ENCODE measurements at regions not wholly inside any gene's neighbourhood (a gene's known extent, or its start where the extent isn't known, plus 50 kb on each side); places are given as distances from the start of the nearest gene placed in this dataset.

DNA sequence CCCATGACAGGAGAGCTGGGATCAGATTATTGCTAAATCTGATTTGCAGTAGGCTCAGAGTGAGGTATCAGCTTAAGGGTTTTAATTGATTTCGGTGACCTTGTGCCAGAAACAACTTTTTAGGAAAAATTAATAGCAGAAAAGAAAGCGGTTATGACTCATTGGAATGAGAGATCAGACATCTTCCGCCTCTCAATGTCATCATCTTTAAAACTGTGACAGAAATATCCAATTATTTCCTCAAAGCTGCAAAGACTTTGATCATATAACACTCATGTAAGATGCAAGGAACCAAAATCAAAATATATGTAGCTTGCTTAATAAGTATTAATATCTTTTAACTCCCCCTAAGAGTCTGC lies 190.1 kb upstream of the FOXF1 start:
- Histone ChIP-seq H3K27ac (no peak overlapping the region), H3K4me1 (ENCODE audit: control insufficient read depth in 1 of 2, insufficient read depth in 1 of 2, low read depth in 1 of 2, low read length in 1 of 2) (no peaks in the 10 kb centered on the region), H3K36me3 (no peaks in the 10 kb centered on the region), H3K9me3 (no peaks in the 10 kb centered on the region), H3K4me3 (ENCODE audit: low read depth in 1 of 2, low read length in 1 of 2) (no peak overlapping the region), H3K27me3 (peaks cover 42% of the 10 kb centered on the region)
- TF ChIP-seq, protein P1, sequence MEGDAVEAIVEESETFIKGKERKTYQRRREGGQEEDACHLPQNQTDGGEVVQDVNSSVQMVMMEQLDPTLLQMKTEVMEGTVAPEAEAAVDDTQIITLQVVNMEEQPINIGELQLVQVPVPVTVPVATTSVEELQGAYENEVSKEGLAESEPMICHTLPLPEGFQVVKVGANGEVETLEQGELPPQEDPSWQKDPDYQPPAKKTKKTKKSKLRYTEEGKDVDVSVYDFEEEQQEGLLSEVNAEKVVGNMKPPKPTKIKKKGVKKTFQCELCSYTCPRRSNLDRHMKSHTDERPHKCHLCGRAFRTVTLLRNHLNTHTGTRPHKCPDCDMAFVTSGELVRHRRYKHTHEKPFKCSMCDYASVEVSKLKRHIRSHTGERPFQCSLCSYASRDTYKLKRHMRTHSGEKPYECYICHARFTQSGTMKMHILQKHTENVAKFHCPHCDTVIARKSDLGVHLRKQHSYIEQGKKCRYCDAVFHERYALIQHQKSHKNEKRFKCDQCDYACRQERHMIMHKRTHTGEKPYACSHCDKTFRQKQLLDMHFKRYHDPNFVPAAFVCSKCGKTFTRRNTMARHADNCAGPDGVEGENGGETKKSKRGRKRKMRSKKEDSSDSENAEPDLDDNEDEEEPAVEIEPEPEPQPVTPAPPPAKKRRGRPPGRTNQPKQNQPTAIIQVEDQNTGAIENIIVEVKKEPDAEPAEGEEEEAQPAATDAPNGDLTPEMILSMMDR (IDR thresholded peaks at IDR 0.05) = no peak

DNA sequence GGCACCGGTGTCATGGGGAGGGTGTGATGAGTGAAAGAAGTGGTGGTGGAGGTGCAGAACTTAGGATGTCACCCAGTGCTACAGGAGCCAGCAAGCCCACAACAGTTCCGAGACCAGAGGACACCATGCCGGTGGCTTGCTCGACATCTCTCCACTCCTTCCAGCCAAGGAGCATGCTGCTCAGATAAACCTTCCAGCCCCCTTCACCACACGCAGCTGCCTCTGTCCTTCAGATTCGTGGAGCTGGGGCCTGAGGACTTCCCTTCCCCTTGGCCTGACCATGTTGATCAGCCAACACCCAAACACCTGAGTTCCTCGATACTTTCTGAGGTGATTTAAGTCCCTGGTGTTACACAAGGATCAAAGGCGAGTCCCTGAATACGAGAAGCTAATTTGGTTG lies 188.8 kb upstream of the FOXF1 start:
- Histone ChIP-seq H3K27ac (no peak overlapping the region), H3K36me3 (no peaks in the 10 kb centered on the region), H3K4me1 (ENCODE audit: control insufficient read depth in 1 of 2, insufficient read depth in 1 of 2, low read depth in 1 of 2, low read length in 1 of 2) (no peaks in the 10 kb centered on the region), H3K4me3 (ENCODE audit: low read depth in 1 of 2, low read length in 1 of 2) (no peak overlapping the region), H3K9me3 (no peaks in the 10 kb centered on the region), H3K27me3 (peaks cover 42% of the 10 kb centered on the region)
- TF ChIP-seq, protein P1 (IDR thresholded peaks at IDR 0.05) = no peak

DNA sequence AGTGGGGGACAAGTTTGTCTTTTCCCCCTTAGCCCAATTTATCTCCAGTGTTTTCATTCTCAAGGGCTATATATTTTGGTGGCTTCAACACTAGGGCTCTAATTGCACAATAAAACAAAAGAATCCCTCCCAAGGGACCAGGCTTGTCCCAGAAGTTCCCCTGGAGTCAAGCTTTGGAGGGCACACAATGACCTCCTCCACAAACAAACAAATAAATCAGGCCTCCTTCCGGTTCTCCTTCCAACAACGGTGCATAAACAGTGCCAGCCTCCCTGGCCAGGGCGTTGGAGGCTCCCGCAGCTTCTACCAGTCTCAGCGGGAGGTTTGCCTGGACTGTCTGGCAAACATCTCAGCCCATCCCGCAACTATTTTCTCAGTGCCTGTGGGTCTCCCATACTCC lies 188.0 kb upstream of the FOXF1 start:
- no peaks in the 10 kb centered on the region for H3K9me3 ChIP-seq
- H3K27me3 ChIP-seq = peaks cover 42% of the 10 kb centered on the region
- no peak overlapping the region for H3K4me3 ChIP-seq (ENCODE audit: low read depth in 1 of 2, low read length in 1 of 2)
- H3K27ac ChIP-seq = no peak overlapping the region
- TF ChIP-seq, protein P1 (IDR thresholded peaks at IDR 0.05) = no peak
- no peaks in the 10 kb centered on the region for H3K36me3 ChIP-seq
- H3K4me1 ChIP-seq (ENCODE audit: control insufficient read depth in 1 of 2, insufficient read depth in 1 of 2, low read depth in 1 of 2, low read length in 1 of 2) = no peaks in the 10 kb centered on the region

DNA sequence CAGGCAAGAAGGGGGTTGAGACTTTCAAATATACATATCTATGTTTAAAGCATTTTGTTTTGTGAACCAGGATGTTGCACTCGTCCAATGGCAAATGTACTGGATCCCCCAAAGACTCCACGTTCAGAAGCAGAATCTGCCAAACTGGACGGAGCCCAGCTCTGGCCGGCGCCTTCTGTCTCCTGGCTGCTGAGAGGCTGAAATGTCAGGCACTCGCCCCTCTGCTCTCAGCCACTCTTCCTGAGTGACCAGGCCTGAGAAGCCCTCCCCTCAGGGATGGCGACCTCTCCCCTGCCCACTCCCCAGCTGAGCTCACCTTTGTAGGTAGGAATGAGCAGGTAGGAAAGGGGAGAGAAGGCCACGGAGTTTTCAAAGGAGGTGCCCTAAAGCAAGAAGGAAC lies 187.5 kb upstream of the FOXF1 start:
- H3K27ac ChIP-seq = no peak overlapping the region
- TF ChIP-seq, protein P1 (IDR thresholded peaks at IDR 0.05) = no peak
- H3K27me3 ChIP-seq = peaks cover 43% of the 10 kb centered on the region
- no peaks in the 10 kb centered on the region for H3K36me3 ChIP-seq
- no peaks in the 10 kb centered on the region for H3K9me3 ChIP-seq
- no peaks in the 10 kb centered on the region for H3K4me1 ChIP-seq (ENCODE audit: control insufficient read depth in 1 of 2, insufficient read depth in 1 of 2, low read depth in 1 of 2, low read length in 1 of 2)
- no peak overlapping the region for H3K4me3 ChIP-seq (ENCODE audit: low read depth in 1 of 2, low read length in 1 of 2)

DNA sequence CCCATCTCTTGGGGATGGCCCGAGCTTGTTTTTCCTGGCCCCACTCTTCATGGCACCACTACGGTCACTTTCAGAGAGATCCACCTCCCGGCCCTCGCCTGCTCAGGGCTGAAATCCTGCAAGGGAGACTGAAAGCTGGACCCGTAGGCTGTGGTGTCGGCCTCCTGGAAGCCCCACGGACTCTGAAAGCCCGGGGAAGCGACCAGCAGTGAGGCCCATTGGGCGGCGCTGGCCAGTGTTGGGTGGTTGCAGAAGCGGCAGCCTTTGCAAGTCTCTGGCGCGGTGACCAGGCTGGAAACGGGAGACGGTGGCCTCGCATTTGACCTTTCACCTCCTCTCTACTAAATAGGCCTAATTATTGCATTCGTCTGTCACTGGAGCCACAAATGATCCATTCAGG lies 186.0 kb upstream of the FOXF1 start:
- H3K27me3 ChIP-seq = peaks cover 55% of the 10 kb centered on the region
- H3K9me3 ChIP-seq = no peaks in the 10 kb centered on the region
- no peak overlapping the region for H3K4me3 ChIP-seq (ENCODE audit: low read depth in 1 of 2, low read length in 1 of 2)
- no peaks in the 10 kb centered on the region for H3K36me3 ChIP-seq
- no peak overlapping the region for H3K27ac ChIP-seq
- TF ChIP-seq, protein P1 (IDR thresholded peaks at IDR 0.05) = no peak
- no peaks in the 10 kb centered on the region for H3K4me1 ChIP-seq (ENCODE audit: control insufficient read depth in 1 of 2, insufficient read depth in 1 of 2, low read depth in 1 of 2, low read length in 1 of 2)

DNA sequence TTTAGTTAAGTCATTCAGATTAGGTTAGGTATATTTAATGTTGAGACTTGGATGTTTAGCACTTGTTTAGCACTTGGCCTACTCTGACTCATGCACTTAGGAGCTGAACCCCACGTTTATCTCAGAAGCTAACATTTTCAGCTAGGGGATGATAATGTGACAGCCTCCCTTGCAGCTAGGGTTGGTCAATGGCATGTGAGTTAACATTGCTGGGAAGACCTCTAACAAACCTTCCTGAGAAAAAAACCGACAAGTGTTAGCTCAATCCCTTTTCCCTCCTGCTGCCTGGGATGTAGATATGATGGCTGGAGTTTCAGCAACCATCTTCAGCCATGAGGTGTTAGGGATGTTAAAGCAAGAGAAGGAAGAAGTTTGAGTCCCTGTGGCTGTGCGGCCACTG lies 185.0 kb upstream of the FOXF1 start:
- no peaks in the 10 kb centered on the region for H3K36me3 ChIP-seq
- no peak overlapping the region for H3K4me3 ChIP-seq (ENCODE audit: low read depth in 1 of 2, low read length in 1 of 2)
- H3K27me3 ChIP-seq = peaks cover 54% of the 10 kb centered on the region
- TF ChIP-seq, protein P1 (IDR thresholded peaks at IDR 0.05) = no peak
- H3K4me1 ChIP-seq (ENCODE audit: control insufficient read depth in 1 of 2, insufficient read depth in 1 of 2, low read depth in 1 of 2, low read length in 1 of 2) = no peaks in the 10 kb centered on the region
- no peaks in the 10 kb centered on the region for H3K9me3 ChIP-seq
- H3K27ac ChIP-seq = no peak overlapping the region

Data from neutrophil (primary cell).